ENCODE measurements at regions not wholly inside any gene's neighbourhood (a gene's known extent, or its start where the extent isn't known, plus 50 kb on each side); places are given as distances from the start of the nearest gene placed in this dataset.

DNA sequence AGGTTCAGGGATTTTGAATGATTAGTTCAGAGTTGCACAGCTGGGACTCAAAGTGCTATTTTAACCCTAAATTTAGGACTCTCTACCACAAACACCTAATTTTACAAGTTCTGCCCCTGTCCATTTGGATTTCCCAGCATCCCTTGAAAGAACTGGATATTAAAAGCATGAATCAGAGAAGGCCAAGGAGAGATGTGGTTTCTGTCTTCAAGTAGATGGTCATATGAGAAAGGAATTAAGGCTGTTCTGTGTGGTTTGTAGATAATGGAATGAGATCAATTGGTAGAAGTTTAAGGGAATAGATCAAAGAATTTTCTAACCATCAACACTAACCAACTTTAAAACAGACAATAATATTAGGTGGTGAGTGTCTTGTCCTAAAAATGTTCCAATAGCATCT, 106.4 kb upstream of the TENM4 start:
- TF ChIP-seq, protein P1, sequence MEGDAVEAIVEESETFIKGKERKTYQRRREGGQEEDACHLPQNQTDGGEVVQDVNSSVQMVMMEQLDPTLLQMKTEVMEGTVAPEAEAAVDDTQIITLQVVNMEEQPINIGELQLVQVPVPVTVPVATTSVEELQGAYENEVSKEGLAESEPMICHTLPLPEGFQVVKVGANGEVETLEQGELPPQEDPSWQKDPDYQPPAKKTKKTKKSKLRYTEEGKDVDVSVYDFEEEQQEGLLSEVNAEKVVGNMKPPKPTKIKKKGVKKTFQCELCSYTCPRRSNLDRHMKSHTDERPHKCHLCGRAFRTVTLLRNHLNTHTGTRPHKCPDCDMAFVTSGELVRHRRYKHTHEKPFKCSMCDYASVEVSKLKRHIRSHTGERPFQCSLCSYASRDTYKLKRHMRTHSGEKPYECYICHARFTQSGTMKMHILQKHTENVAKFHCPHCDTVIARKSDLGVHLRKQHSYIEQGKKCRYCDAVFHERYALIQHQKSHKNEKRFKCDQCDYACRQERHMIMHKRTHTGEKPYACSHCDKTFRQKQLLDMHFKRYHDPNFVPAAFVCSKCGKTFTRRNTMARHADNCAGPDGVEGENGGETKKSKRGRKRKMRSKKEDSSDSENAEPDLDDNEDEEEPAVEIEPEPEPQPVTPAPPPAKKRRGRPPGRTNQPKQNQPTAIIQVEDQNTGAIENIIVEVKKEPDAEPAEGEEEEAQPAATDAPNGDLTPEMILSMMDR (conservative IDR thresholded peaks at IDR 0.05; ENCODE audit: low read length): no peak
- TF ChIP-seq EZH2phosphoT487 (IDR thresholded peaks at IDR 0.05; ENCODE audit: borderline replicate concordance, low read depth, low read length): no peak
